H9 (cell line): ENCODE measurements at regions not wholly inside any gene's neighbourhood (a gene's known extent, or its start where the extent isn't known, plus 50 kb on each side); places are given as distances from the start of the nearest gene placed in this dataset.

Experiments
- DNase-seq: peaks from one replicate; pipeline ENCODE4 v3.0.0-alpha.2; 2017
- H2AFZ ChIP-seq: one replicate; pipeline ENCODE4 v1.6.1; 2013; ENCODE audit warnings: mild to moderate bottlenecking, low read length, control low read depth, moderate library complexity
- H2AK5ac ChIP-seq: 2 replicates; pipeline ENCODE4 v1.6.1; 2013; ENCODE audit warnings: low read length, control low read depth, mixed read lengths; ENCODE audit not compliant: insufficient read length
- H2BK120ac ChIP-seq: one replicate; pipeline ENCODE4 v1.6.1; 2013; ENCODE audit warnings: low read depth, mild to moderate bottlenecking, low read length, control low read depth, inconsistent platforms; ENCODE audit not compliant: poor library complexity, severe bottlenecking
- H2BK12ac ChIP-seq: 2 replicates; pipeline ENCODE4 v1.6.1; 2013; ENCODE audit warnings: low read length, control low read depth, mixed read lengths, low read depth; ENCODE audit not compliant: insufficient read length
- H2BK15ac ChIP-seq: 2 replicates; pipeline ENCODE4 v1.6.1; 2013; ENCODE audit warnings: low read depth, low read length, control low read depth
- H2BK20ac ChIP-seq: one replicate; pipeline ENCODE4 v1.6.1; 2013; ENCODE audit warnings: low read depth, mild to moderate bottlenecking, low read length, control low read depth, inconsistent platforms; ENCODE audit not compliant: poor library complexity, severe bottlenecking
- H2BK5ac ChIP-seq: 2 replicates; pipeline ENCODE4 v1.6.1; 2013; ENCODE audit warnings: low read length, control low read depth, mixed read lengths; ENCODE audit not compliant: insufficient read length
- H3K14ac ChIP-seq: 2 replicates; pipeline ENCODE4 v1.6.1; 2013; ENCODE audit warnings: low read length, control low read depth; ENCODE audit not compliant: insufficient read depth
- H3K18ac ChIP-seq: 2 replicates; pipeline ENCODE4 v1.6.1; 2013; ENCODE audit warnings: low read depth, mild to moderate bottlenecking, mixed read lengths, low read length, control low read depth; ENCODE audit not compliant: insufficient read length
- H3K23ac ChIP-seq: 2 replicates; pipeline ENCODE4 v1.6.1; 2013; ENCODE audit warnings: low read length, control low read depth, mixed read lengths, low read depth; ENCODE audit not compliant: insufficient read length
- H3K23me2 ChIP-seq: 2 replicates; pipeline ENCODE4 v1.6.1; 2013; ENCODE audit warnings: low read depth, mild to moderate bottlenecking, mixed read lengths, low read length, control low read depth; ENCODE audit not compliant: insufficient read length, poor library complexity, severe bottlenecking
- H3K27ac ChIP-seq: 2 replicates; pipeline ENCODE4 v1.5.1; 2013; ENCODE audit warnings: low read length, control low read depth, mixed read lengths, low read depth; ENCODE audit not compliant: insufficient read length
- H3K27me3 ChIP-seq: 2 replicates; pipeline ENCODE4 v1.6.1; 2013; ENCODE audit warnings: low read length, control low read depth, inconsistent platforms; ENCODE audit not compliant: insufficient read depth
- H3K4ac ChIP-seq: 2 replicates; pipeline ENCODE4 v1.6.1; 2013; ENCODE audit warnings: low read depth, mild to moderate bottlenecking, control low read depth, inconsistent platforms, low read length, moderate library complexity
- H3K4me1 ChIP-seq: 2 replicates; pipeline ENCODE4 v1.6.1; 2013; ENCODE audit warnings: low read length, control low read depth, inconsistent platforms; ENCODE audit not compliant: insufficient read depth
- H3K4me2 ChIP-seq: 2 replicates; pipeline ENCODE4 v1.6.1; 2013; ENCODE audit warnings: low read length, control low read depth, mixed read lengths; ENCODE audit not compliant: insufficient read length, insufficient read depth
- H3K56ac ChIP-seq: 2 replicates; pipeline ENCODE4 v1.6.1; 2013; ENCODE audit warnings: low read depth, mild to moderate bottlenecking, mixed read lengths, low read length, control low read depth; ENCODE audit not compliant: insufficient read length
- H3K79me1 ChIP-seq: 2 replicates; pipeline ENCODE4 v1.6.1; 2013; ENCODE audit warnings: low read depth, mild to moderate bottlenecking, moderate library complexity, low read length, control low read depth, inconsistent platforms; ENCODE audit not compliant: insufficient read depth, poor library complexity, severe bottlenecking
- H3K79me2 ChIP-seq: 2 replicates; pipeline ENCODE4 v1.6.1; 2013; ENCODE audit warnings: low read length, control low read depth, inconsistent platforms; ENCODE audit not compliant: insufficient read depth
- H3K9ac ChIP-seq: 2 replicates; pipeline ENCODE4 v1.6.1; 2013; ENCODE audit warnings: low read length, control low read depth, mixed read lengths; ENCODE audit not compliant: insufficient read length; ENCODE audit errors: extremely low read depth
- H3K9me3 ChIP-seq: one replicate; pipeline ENCODE4 v1.6.1; 2013; ENCODE audit warnings: low read depth, low read length, inconsistent platforms; ENCODE audit not compliant: control insufficient read depth
- H3T11ph ChIP-seq: one replicate; pipeline ENCODE4 v1.6.1; 2013; ENCODE audit warnings: mild to moderate bottlenecking, low read length, control low read depth, inconsistent platforms
- H4K20me1 ChIP-seq: one replicate; pipeline ENCODE4 v1.6.1; 2013; ENCODE audit not compliant: control insufficient read depth, insufficient read length, insufficient read depth
- H4K5ac ChIP-seq: 2 replicates; pipeline ENCODE4 v1.6.1; 2013; ENCODE audit warnings: low read depth, mild to moderate bottlenecking, mixed read lengths, low read length, control low read depth; ENCODE audit not compliant: insufficient read length
- H4K8ac ChIP-seq: replicated peaks from 2 replicates; pipeline ENCODE4 v1.6.1; 2013; ENCODE audit warnings: low read length, control low read depth, mixed read lengths, low read depth; ENCODE audit not compliant: insufficient read length
- H4K91ac ChIP-seq: 2 replicates; pipeline ENCODE4 v1.6.1; 2013; ENCODE audit warnings: low read depth, mild to moderate bottlenecking, moderate library complexity, mixed read lengths, low read length, control low read depth; ENCODE audit not compliant: insufficient read length
- H3K27ac Mint-ChIP-seq, 3 experiments: 2 replicates in 2 of 3; 3 replicates in 1 of 3; pipeline ENCODE4 v1.8.0; 2020 to 2021; ENCODE audit warnings: mixed read lengths in 3 of 3, mild to moderate bottlenecking in 1 of 3, moderate library complexity in 1 of 3
- H3K27me3 Mint-ChIP-seq: 2 replicates; pipeline ENCODE4 v1.8.0; 2021; ENCODE audit warnings: low read depth, mild to moderate bottlenecking, moderate library complexity, mixed read lengths
- H3K36me3 Mint-ChIP-seq, 3 experiments: 2 replicates in 2 of 3; 3 replicates in 1 of 3; pipeline ENCODE4 v1.8.0; 2020 to 2021; ENCODE audit warnings: low read depth in 3 of 3, mixed read lengths in 3 of 3; ENCODE audit not compliant: insufficient read depth in 1 of 3
- H3K4me1 Mint-ChIP-seq, 2 experiments: 2 replicates each; pipeline ENCODE4 v1.8.0; 2020; ENCODE audit warnings: mixed read lengths in 2 of 2
- H3K4me3 Mint-ChIP-seq, 2 experiments: 2 replicates in 1 of 2; 3 replicates in 1 of 2; pipeline ENCODE4 v1.8.0; 2020 to 2021; ENCODE audit warnings: mild to moderate bottlenecking in 2 of 2, mixed read lengths in 2 of 2, moderate library complexity in 1 of 2
- H3K9me3 Mint-ChIP-seq, 2 experiments: 2 replicates in 1 of 2; 3 replicates in 1 of 2; pipeline ENCODE4 v1.8.0; 2020; ENCODE audit warnings: mild to moderate bottlenecking in 2 of 2, mixed read lengths in 2 of 2, moderate library complexity in 1 of 2
- WGBS: extraction: QIAGEN DNeasy Blood & Tissue Kit; methylation state at CpG from one replicate; pipeline ENCODE4 v1.1.7; 2013; ENCODE audit warnings: missing lambda C conversion rate, low lambda C conversion rate, mixed read lengths; ENCODE audit not compliant: insufficient read length; ENCODE audit errors: extremely low coverage; 5-methylcytosine and 5-hydroxymethylcytosine counted together
- TF ChIP-seq, protein P1 (sequence below): fragments of 200-600 bp; sonication (generic); conservative IDR thresholded peaks from 3 replicates; pipeline ENCODE4 v1.8.0; 2021; ENCODE audit warnings: antibody characterized with exemption, mild to moderate bottlenecking

DNA sequence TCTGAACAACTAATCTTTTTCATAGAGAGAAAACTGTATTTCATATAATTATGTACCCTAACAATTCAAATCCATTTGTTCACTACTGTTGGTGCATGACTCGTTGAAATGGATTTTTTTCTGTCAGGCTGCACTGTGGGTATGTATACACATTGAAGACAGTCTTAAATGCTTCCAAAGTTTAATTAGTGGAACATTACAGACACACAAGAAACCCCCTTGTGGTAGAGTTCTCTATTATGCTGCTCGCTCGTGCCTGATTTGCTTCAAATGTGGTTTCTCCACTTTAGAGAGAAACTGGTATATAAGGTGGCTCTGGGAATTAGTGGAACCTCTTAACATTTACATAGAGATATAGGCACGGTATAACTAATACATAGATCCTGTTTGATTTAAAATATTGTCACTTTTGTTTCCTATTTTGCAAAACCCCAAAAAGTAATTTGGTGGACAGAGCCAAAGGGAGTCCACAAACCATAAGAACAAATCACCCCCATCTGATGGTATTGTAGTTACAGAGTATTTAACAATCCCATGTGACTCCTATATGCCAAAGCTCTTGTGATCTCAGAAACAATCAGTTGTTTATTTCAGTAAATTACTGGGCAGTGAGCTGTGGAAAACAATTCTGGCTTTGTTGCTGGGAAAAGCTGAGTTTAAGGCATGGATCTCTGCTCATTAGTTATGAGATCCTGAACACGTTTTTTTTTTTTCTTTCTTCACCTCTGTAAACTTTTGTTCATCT lies 159.5 kb downstream of the BRMS1L start:
- no peaks in the 10 kb centered on the region for H3K23me2 ChIP-seq
- no peak overlapping the region for H3K23ac ChIP-seq
- TF ChIP-seq, protein P1, sequence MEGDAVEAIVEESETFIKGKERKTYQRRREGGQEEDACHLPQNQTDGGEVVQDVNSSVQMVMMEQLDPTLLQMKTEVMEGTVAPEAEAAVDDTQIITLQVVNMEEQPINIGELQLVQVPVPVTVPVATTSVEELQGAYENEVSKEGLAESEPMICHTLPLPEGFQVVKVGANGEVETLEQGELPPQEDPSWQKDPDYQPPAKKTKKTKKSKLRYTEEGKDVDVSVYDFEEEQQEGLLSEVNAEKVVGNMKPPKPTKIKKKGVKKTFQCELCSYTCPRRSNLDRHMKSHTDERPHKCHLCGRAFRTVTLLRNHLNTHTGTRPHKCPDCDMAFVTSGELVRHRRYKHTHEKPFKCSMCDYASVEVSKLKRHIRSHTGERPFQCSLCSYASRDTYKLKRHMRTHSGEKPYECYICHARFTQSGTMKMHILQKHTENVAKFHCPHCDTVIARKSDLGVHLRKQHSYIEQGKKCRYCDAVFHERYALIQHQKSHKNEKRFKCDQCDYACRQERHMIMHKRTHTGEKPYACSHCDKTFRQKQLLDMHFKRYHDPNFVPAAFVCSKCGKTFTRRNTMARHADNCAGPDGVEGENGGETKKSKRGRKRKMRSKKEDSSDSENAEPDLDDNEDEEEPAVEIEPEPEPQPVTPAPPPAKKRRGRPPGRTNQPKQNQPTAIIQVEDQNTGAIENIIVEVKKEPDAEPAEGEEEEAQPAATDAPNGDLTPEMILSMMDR: no peak; the same call in 2 of the 3 replicates
- no peak overlapping the region for H2BK5ac ChIP-seq
- H2BK20ac ChIP-seq: no peak overlapping the region
- H3K14ac ChIP-seq: no peak overlapping the region
- no peaks in the 10 kb centered on the region; the same call in 1 of the 2 replicates for H3K27me3 Mint-ChIP-seq
- no peaks in the 10 kb centered on the region for H3K79me1 ChIP-seq
- H3K4me2 ChIP-seq: no peak overlapping the region
- no peak overlapping the region for H3K4ac ChIP-seq
- no peak overlapping the region for H2BK12ac ChIP-seq
- H2BK15ac ChIP-seq: no peak overlapping the region
- H3K9me3 Mint-ChIP-seq: peaks cover 0 to 2% of the 10 kb centered on the region in 2 experiments; a peak in 2 of 5 replicates
- H4K8ac ChIP-seq: no peak overlapping the region
- no peaks in the 10 kb centered on the region for H3K4me1 Mint-ChIP-seq
- H3K9ac ChIP-seq: no peak overlapping the region
- no CpG with 5 or more reads among the region's 5 CpGs for WGBS
- H3K27ac ChIP-seq: no peak overlapping the region
- H4K5ac ChIP-seq: no peak overlapping the region
- H2AK5ac ChIP-seq: no peak overlapping the region
- H3K27me3 ChIP-seq: no peaks in the 10 kb centered on the region
- no peak overlapping the region for H3K56ac ChIP-seq
- no peaks in the 10 kb centered on the region for H4K20me1 ChIP-seq
- H3K4me1 ChIP-seq: no peaks in the 10 kb centered on the region
- no peaks in the 10 kb centered on the region; a peak in 1 of 7 replicates for H3K36me3 Mint-ChIP-seq
- H2BK120ac ChIP-seq: no peak overlapping the region
- no peak overlapping the region for H3K4me3 Mint-ChIP-seq
- H3T11ph ChIP-seq: no peak overlapping the region
- H3K18ac ChIP-seq: no peak overlapping the region
- no peak overlapping the region for H3K27ac Mint-ChIP-seq
- no peak overlapping the region for H4K91ac ChIP-seq
- H2AFZ ChIP-seq: no peak overlapping the region
- no peaks in the 10 kb centered on the region for H3K9me3 ChIP-seq
- no peaks in the 10 kb centered on the region for H3K79me2 ChIP-seq
- DNase-seq: no peak
